ENCODE measurements at regions not wholly inside any gene's neighbourhood (a gene's known extent, or its start where the extent isn't known, plus 50 kb on each side); places are given as distances from the start of the nearest gene placed in this dataset.

GRCh38 chr7:25407053-25407452 lies 178.8 kb upstream of the NPVF start:
- TF ChIP-seq CTCF (IDR thresholded peaks at IDR 0.05; ENCODE audit: poor library complexity, severe bottlenecking) (no peak), POLR2AphosphoS5 (IDR thresholded peaks at IDR 0.05) (no peak), EP300 (conservative IDR thresholded peaks at IDR 0.05; ENCODE audit: poor library complexity, severe bottlenecking) (no peak), TAF1 (IDR thresholded peaks at IDR 0.05; ENCODE audit: low read depth) (no peak), EZH2 (IDR thresholded peaks at IDR 0.05; ENCODE audit: borderline replicate concordance, insufficient read depth, low read length, poor library complexity, severe bottlenecking) (no peak), RAD21 (conservative IDR thresholded peaks at IDR 0.05) (no peak)

Data from neural cell (in vitro differentiated cells).